ENCODE measurements at regions not wholly inside any gene's neighbourhood (a gene's known extent, or its start where the extent isn't known, plus 50 kb on each side); places are given as distances from the start of the nearest gene placed in this dataset.

GRCh38 chr18:46275370-46275769, 171.2 kb downstream of the HAUS1 start:
- Mint-ChIP-seq H3K9me3 (no peaks in the 10 kb centered on the region), H3K27ac (no peak overlapping the region), H3K36me3 (ENCODE audit: low read depth) (no peaks in the 10 kb centered on the region), H3K4me3 (no peak overlapping the region), H3K27me3 (ENCODE audit: insufficient read depth) (peaks cover 30% of the 10 kb centered on the region), H3K4me1 (peaks cover 19% of the 10 kb centered on the region)
- Histone ChIP-seq H3K4me3 (ENCODE audit: low read length) (no peak overlapping the region), H3K36me3 (ENCODE audit: control insufficient read depth, insufficient read depth, low read length) (no peaks in the 10 kb centered on the region), H3K27ac (ENCODE audit: low read depth, low read length) (no peak overlapping the region), H3K27me3 (ENCODE audit: control insufficient read depth, insufficient read depth, low read length, poor library complexity, severe bottlenecking) (no peaks in the 10 kb centered on the region), H3K9me3 (ENCODE audit: control insufficient read depth, low read length) (no peaks in the 10 kb centered on the region), H3K9ac (ENCODE audit: extremely low read depth, low read length, poor library complexity, severe bottlenecking) (no peak overlapping the region), H3K4me1 (ENCODE audit: control insufficient read depth, insufficient read depth, low read length) (peaks cover 4% of the 10 kb centered on the region)
- no peak for TF ChIP-seq CTCF (conservative IDR thresholded peaks at IDR 0.05)
- no peak for DNase-seq
- WGBS, 2 experiments (ENCODE audit: insufficient coverage in 1 of 2, insufficient read length in 1 of 2), result 81 to 84% methylated on average over 3 to 4 of the region's 4 CpGs

- 88 to 100% methylated on average over 2 to 3 of the region's 3 CpGs for WGBS, 2 experiments (ENCODE audit: insufficient coverage in 1 of 2, insufficient read length in 1 of 2)
- no peaks in the 10 kb centered on the region for H3K9me3 Mint-ChIP-seq
- Histone ChIP-seq H3K27me3 (ENCODE audit: control insufficient read depth, insufficient read depth, low read length, poor library complexity, severe bottlenecking) (no peaks in the 10 kb centered on the region), H3K9ac (ENCODE audit: extremely low read depth, low read length, poor library complexity, severe bottlenecking) (no peak overlapping the region), H3K4me3 (ENCODE audit: low read length) (no peak overlapping the region), H3K9me3 (ENCODE audit: control insufficient read depth, low read length) (no peaks in the 10 kb centered on the region), H3K27ac (ENCODE audit: low read depth, low read length) (no peak overlapping the region), H3K4me1 (ENCODE audit: control insufficient read depth, insufficient read depth, low read length) (peaks cover 5% of the 10 kb centered on the region), H3K36me3 (ENCODE audit: control insufficient read depth, insufficient read depth, low read length) (no peaks in the 10 kb centered on the region)
- TF ChIP-seq CTCF (conservative IDR thresholded peaks at IDR 0.05), result no peak
- no peaks in the 10 kb centered on the region for H3K36me3 Mint-ChIP-seq (ENCODE audit: low read depth)
- DNase-seq, result no peak
- peaks cover 30% of the 10 kb centered on the region for H3K27me3 Mint-ChIP-seq (ENCODE audit: insufficient read depth)
- peaks cover 22% of the 10 kb centered on the region for H3K4me1 Mint-ChIP-seq
- no peak overlapping the region for H3K27ac Mint-ChIP-seq
- H3K4me3 Mint-ChIP-seq, result no peak overlapping the region
These were observed 172.6 kb downstream of the HAUS1 start for GRCh38 chr18:46276748-46277147.

- H3K9me3 ChIP-seq (ENCODE audit: control insufficient read depth, low read length), result no peaks in the 10 kb centered on the region
- H3K4me1 Mint-ChIP-seq, result peaks cover 37% of the 10 kb centered on the region
- H3K9me3 Mint-ChIP-seq, result no peaks in the 10 kb centered on the region
- H3K9ac ChIP-seq (ENCODE audit: extremely low read depth, low read length, poor library complexity, severe bottlenecking), result no peak overlapping the region
- no peak overlapping the region for H3K4me3 Mint-ChIP-seq
- no peaks in the 10 kb centered on the region for H3K36me3 ChIP-seq (ENCODE audit: control insufficient read depth, insufficient read depth, low read length)
- peaks cover 11% of the 10 kb centered on the region for H3K4me1 ChIP-seq (ENCODE audit: control insufficient read depth, insufficient read depth, low read length)
- H3K27me3 ChIP-seq (ENCODE audit: control insufficient read depth, insufficient read depth, low read length, poor library complexity, severe bottlenecking), result no peaks in the 10 kb centered on the region
- WGBS, 2 experiments (ENCODE audit: insufficient coverage in 1 of 2, insufficient read length in 1 of 2), result 75 to 79% methylated on average over 8 to 10 of the region's 10 CpGs
- H3K36me3 Mint-ChIP-seq (ENCODE audit: low read depth), result no peaks in the 10 kb centered on the region
- no peak for TF ChIP-seq CTCF (conservative IDR thresholded peaks at IDR 0.05)
- no peak overlapping the region for H3K27ac ChIP-seq (ENCODE audit: low read depth, low read length)
- no peak overlapping the region for H3K4me3 ChIP-seq (ENCODE audit: low read length)
- no peak overlapping the region for H3K27ac Mint-ChIP-seq
- DNase-seq, result no peak
- peaks cover 24% of the 10 kb centered on the region for H3K27me3 Mint-ChIP-seq (ENCODE audit: insufficient read depth)
These were observed 174.6 kb downstream of the HAUS1 start for GRCh38 chr18:46278481-46279465.
